ENCODE measurements at regions not wholly inside any gene's neighbourhood (a gene's known extent, or its start where the extent isn't known, plus 50 kb on each side); places are given as distances from the start of the nearest gene placed in this dataset.

GRCh38 chr12:102745971-102746600 is 171.0 kb downstream of the PAH start:
- TF ChIP-seq POLR2A (IDR thresholded peaks at IDR 0.05) (no peak), CTCF (IDR thresholded peaks at IDR 0.05 in 8 of 11, conservative IDR thresholded peaks at IDR 0.05 in 3 of 11) (no peak), POLR2AphosphoS5 (IDR thresholded peaks at IDR 0.05) (no peak)
